Activated B cell treated with CpG ODN at 0.5 μM for 24 hours (primary cell): ENCODE measurements at regions not wholly inside any gene's neighbourhood (a gene's known extent, or its start where the extent isn't known, plus 50 kb on each side); places are given as distances from the start of the nearest gene placed in this dataset.

ENCODE experiments used
- ATAC-seq: fragments of 200-7000 bp; cut with Tn5 transposase; one replicate; pipeline ENCODE4 v1.10.0; 2021; ENCODE audit warnings: low read depth, mild to moderate bottlenecking, moderate library complexity
- CTCF ChIA-PET: fragments of 350-600 bp; sonication (Branson Sonifier 250); formaldehyde crosslinking; loops from one replicate; lab custom pipeline; 2021; ENCODE audit warnings: antibody characterized with exemption; lab: Charles Lee
- POLR2A ChIA-PET: fragments of 350-600 bp; sonication (Branson Sonifier 250); formaldehyde crosslinking; loops from one replicate; lab custom pipeline; 2021; ENCODE audit warnings: antibody characterized with exemption; lab: Charles Lee
- DNase-seq: peaks from one replicate; pipeline ENCODE4 v3.0.0; 2022
- H3K27ac Mint-ChIP-seq: one replicate; pipeline ENCODE4 v1.8.0; 2020; ENCODE audit warnings: mixed read lengths
- H3K27me3 Mint-ChIP-seq: one replicate; pipeline ENCODE4 v1.8.0; 2021; ENCODE audit warnings: mixed read lengths
- H3K36me3 Mint-ChIP-seq: one replicate; pipeline ENCODE4 v1.8.0; 2021; ENCODE audit warnings: low read depth, mixed read lengths
- H3K4me1 Mint-ChIP-seq: one replicate; pipeline ENCODE4 v1.8.0; 2021; ENCODE audit warnings: mixed read lengths
- H3K4me3 Mint-ChIP-seq: one replicate; pipeline ENCODE4 v1.8.0; 2020; ENCODE audit warnings: mild to moderate bottlenecking, mixed read lengths
- H3K9me3 Mint-ChIP-seq: one replicate; pipeline ENCODE4 v1.8.0; 2020; ENCODE audit warnings: mixed read lengths
- CTCF ChIP-seq: fragments of 200-600 bp; IDR thresholded peaks from one replicate; pipeline ENCODE4 v1.8.0; 2022; ENCODE audit warnings: antibody characterized with exemption, mild to moderate bottlenecking
- intact Hi-C: fragments of 100-400 bp; cut with micrococcal nuclease; formaldehyde crosslinking; loops from one replicate; pipeline ENCODE4 v1.15.1; 2024

GRCh38 chr10:83346266-83346910 lies 792.9 kb upstream of the GHITM start:
- H3K27me3 Mint-ChIP-seq, result no peaks in the 10 kb centered on the region
- DNase-seq, result no peak
- ChIA-PET POLR2A (no interaction called here), CTCF (no interaction called here)
- ATAC-seq, result no peak
- H3K9me3 Mint-ChIP-seq, result peaks cover 5% of the 10 kb centered on the region
- H3K36me3 Mint-ChIP-seq, result no peaks in the 10 kb centered on the region
- intact Hi-C loops, result no loop called here
- no peak overlapping the region for H3K27ac Mint-ChIP-seq
- H3K4me3 Mint-ChIP-seq, result no peak overlapping the region
- no peak for TF ChIP-seq CTCF
- H3K4me1 Mint-ChIP-seq, result no peaks in the 10 kb centered on the region

- DNase-seq (no peak), ATAC-seq (no peak)
- ChIA-PET CTCF (no interaction called here), POLR2A (no interaction called here)
- intact Hi-C loops, result no loop called here
- Mint-ChIP-seq H3K27me3 (no peaks in the 10 kb centered on the region), H3K36me3 (no peaks in the 10 kb centered on the region), H3K9me3 (peaks cover 4% of the 10 kb centered on the region), H3K27ac (no peak overlapping the region), H3K4me3 (no peak overlapping the region), H3K4me1 (no peaks in the 10 kb centered on the region)
- TF ChIP-seq CTCF, result no peak
Measured at GRCh38 chr10:83352588-83352987, 786.7 kb upstream of the GHITM start.

DNA sequence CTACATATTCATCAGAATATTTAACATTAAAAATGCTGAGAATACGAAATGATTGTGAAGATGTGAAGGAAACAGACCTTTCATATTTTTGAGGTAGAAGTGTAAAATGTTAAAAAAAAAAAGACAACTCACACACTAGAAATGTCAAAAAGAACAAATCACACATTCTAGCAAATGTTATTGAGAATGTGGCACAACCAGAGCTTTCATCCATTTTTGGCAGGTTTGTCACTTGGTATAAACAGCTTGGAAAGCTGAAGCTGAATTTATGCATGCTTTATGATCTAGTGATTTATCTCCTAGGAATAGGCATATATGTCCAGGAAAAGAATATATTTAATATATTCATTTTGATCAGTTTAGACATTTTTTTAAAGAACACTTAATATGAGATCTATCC lies 784.9 kb upstream of the GHITM start:
- no peaks in the 10 kb centered on the region for H3K4me1 Mint-ChIP-seq
- POLR2A ChIA-PET, result no interaction called here
- CTCF ChIA-PET, result no interaction called here
- no peak overlapping the region for H3K4me3 Mint-ChIP-seq
- peaks cover 8% of the 10 kb centered on the region for H3K9me3 Mint-ChIP-seq
- intact Hi-C loops, result no loop called here
- TF ChIP-seq CTCF, result no peak
- DNase-seq (no peak), ATAC-seq (no peak)
- H3K27ac Mint-ChIP-seq, result no peak overlapping the region
- no peaks in the 10 kb centered on the region for H3K27me3 Mint-ChIP-seq
- no peaks in the 10 kb centered on the region for H3K36me3 Mint-ChIP-seq

GRCh38 chr10:83357004-83357403 lies 782.3 kb upstream of the GHITM start:
- no peak for DNase-seq
- Mint-ChIP-seq H3K27ac (no peak overlapping the region), H3K4me1 (no peaks in the 10 kb centered on the region), H3K4me3 (no peak overlapping the region), H3K36me3 (no peaks in the 10 kb centered on the region), H3K27me3 (no peaks in the 10 kb centered on the region), H3K9me3 (peaks cover 11% of the 10 kb centered on the region)
- ChIA-PET POLR2A (no interaction called here), CTCF (no interaction called here)
- no peak for TF ChIP-seq CTCF
- intact Hi-C loops, result no loop called here
- no peak for ATAC-seq

GRCh38 chr10:83357627-83358026 lies 781.7 kb upstream of the GHITM start:
- ChIA-PET CTCF (no interaction called here), POLR2A (no interaction called here)
- intact Hi-C loops, result no loop called here
- Mint-ChIP-seq H3K4me1 (no peaks in the 10 kb centered on the region), H3K27me3 (no peaks in the 10 kb centered on the region), H3K36me3 (no peaks in the 10 kb centered on the region), H3K9me3 (peaks cover 13% of the 10 kb centered on the region), H3K4me3 (no peak overlapping the region), H3K27ac (no peak overlapping the region)
- no peak for TF ChIP-seq CTCF
- DNase-seq (no peak), ATAC-seq (no peak)
